ENCODE measurements at regions not wholly inside any gene's neighbourhood (a gene's known extent, or its start where the extent isn't known, plus 50 kb on each side); places are given as distances from the start of the nearest gene placed in this dataset.

DNA sequence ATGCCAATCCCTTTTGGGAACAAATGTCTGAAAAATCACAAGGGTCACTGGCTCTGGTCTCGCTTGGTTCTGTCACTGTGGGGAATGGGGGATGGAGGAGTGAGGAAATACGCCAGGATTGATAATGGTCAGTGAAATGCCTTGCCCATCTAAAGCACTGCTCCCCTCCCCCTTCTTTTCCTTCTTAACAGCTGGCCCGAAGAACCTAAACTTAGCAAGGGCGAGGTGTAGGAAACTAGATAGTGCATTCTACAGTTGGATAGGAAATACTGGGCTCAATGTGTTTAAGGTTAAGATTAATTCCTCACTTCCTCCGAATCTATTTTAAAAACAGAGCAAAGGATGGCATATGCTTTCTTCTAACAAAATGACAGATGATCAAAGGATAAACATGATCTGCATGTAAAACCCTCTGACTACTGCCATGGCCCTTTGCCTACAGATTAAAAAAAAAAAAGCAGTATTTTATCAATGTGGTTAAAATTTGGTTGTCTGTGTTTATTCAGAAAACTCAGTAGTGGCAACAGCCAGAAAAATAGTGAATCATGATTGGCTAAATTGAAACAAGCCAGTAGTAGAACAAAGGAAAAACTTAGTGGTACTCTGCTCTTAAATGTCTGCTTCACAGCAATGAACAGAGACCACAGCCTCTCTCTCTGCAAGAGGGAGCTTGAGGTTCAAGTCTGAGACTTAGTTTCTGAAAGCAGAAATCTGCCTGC is 86.1 kb upstream of the VAV3 start:
- no peak for DNase-seq (ENCODE audit: low spot score)

DNA sequence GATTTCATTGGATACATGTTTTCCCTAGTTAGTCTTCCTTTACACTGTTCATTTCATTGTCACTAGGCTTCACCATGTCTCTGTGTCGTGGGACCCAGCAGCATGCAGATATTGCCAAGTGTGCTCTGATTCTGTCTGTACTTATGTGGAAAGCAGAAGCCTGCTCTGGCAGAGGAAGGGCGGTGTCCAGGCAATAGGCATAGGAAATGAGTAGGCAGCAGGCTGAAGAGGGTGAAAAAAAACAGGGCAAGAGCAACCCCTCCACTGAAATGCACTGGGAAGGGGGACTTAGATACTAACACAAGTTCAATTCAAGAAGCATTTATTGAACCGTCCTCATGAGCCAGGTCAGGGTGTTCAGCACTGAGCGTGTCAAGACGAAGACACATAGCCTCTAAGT is 85.2 kb upstream of the VAV3 start:
- DNase-seq (ENCODE audit: low spot score) = no peak

DNA sequence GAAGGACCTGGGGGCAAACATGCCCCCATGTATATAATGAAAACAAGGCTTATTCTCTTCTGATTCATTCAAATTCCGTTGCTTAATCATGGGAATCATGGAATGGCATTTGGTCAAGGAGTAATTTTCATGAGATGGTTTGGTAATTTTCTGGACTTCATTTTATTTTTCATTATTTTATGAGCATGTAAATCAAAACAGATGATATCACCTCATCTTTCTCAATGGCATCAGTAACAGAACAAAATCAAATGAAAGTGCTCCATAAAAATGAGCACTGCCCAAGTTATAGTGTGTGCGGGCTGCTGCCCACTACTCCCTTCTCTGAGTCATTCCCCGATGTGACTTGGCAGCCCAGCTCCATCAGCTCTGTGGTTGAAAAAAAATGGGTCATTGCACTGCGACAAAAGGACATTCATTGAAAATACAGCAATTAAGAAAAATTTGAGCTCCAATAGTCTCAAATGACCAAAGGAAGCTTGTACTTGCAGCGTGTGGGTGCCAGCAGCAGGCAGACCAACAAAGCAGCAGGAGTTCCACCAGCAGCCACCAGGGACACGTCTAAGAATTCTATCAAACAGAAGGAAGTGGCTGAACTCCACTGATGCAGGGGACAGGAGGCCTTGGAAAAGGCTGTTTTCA is 84.3 kb upstream of the VAV3 start:
- DNase-seq (ENCODE audit: low spot score) = peak; percentile 70

DNA sequence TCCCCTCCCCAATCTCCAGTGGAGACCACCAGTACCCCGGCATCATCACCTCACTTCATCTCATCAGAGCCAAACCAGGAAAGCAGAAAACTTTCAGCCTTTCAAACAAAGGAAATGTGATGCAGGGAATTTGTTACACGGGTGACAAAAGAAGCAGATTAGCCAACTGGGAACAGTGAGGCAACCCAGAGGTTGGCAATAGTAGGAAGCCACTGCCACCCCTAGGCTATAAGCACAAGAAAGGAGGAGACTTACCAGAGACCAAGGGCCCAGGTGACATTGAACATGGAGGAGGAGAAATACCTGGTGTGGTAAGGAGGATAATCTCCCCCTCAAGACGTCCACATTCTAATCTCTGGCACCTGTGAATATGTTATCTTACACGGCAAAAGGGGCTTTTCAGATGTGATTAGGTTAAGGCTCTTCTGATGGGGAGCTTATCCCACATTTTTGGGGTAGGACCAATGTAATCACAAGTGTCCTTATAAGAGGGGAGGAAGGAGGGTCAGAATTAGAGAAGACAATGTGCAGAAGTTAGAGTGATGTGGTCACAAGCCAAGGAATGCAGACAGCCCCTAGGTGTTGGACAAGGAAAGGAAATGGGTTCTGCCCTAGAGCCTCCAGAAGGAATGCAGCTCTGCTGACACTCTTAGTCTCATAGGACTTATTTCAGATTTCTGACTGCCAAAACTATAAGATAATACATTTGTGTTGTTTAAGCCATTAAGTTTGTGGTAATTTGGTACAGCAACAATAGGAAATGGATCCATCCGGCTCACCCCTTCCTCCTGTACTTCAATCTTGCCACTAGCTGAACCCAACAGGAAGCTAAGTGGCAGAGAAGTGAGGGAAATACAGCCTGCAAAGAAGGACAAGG is 83.6 kb upstream of the VAV3 start:
- DNase-seq (ENCODE audit: low spot score) = no peak

DNA sequence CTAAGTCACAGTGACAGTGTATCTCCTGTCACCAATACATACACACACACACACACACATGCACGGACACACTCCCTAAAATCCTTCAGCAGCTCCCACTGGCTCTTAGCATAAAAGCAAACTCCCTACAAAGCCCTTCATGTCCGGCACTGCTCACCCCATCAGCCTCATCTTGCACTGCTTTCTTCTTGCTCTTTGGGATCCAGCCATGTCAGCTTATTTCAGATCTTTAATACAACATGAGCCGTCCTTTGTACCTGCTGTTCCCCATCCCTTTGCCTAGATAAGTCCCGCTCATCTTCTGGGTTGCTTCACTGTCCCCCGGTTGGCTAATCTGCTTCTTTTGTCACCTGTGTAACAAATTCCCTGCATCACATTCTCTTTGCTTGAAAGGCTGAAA is 82.1 kb upstream of the VAV3 start:
- DNase-seq (ENCODE audit: low spot score) = no peak

DNA sequence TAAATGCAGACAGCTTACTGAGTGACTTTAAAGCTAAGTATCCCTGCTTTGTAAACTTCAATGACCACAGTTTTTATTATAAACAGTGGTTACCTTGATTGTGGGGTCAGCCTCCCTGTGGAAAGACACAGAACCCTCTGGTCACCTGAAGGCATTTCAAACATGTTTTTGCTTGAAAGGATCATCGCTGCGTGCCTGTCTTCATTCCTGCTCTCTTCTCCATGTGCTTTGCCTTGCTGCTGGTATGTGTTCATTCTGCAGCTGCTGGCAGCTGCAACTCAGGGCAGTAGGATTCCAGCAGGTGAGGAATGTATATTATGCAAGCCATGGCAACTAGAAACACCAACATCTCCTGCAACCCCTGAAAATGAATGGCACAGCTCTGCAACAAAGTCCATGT is 81.0 kb upstream of the VAV3 start:
- no peak for DNase-seq (ENCODE audit: low spot score)

DNA sequence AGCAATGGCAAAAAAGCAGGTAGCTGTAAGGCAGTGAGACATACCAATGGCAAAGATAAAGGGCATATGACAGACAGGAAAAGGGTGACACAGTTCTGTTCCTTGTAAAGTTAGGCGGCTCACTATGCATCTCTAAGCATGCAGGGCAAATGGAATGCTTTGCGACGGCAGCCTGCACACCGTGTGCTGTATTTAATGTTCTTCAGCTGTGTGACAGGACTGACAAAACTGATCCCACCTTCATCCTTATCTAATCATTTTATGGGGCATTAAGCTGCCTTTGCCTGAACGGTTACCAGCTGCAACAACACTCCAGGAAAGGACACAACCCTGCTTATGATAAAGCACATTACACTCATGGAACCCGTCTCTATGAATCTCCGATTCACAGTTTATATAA is 80.5 kb upstream of the VAV3 start:
- DNase-seq (ENCODE audit: low spot score) = no peak

DNA sequence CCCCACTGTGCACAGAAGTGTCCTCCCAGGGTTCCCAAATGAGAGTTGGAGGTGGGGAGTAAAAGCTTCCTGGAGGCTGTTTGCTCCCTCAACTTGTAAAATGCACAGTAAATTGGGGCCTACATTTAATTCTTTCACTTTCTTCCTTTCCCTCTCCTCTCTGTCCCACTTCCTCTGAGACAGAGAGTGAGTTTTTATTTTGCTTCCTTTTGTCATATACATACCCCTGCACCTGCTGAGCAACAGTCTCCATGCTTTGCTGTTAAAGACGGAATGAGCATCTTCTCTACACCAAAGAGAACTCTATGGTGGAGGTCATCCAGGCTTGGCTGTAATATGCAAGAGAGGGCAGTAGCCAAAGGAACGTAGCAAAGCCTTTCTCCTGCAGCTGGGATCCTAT is 79.3 kb upstream of the VAV3 start:
- DNase-seq (ENCODE audit: low spot score) = no peak

DNA sequence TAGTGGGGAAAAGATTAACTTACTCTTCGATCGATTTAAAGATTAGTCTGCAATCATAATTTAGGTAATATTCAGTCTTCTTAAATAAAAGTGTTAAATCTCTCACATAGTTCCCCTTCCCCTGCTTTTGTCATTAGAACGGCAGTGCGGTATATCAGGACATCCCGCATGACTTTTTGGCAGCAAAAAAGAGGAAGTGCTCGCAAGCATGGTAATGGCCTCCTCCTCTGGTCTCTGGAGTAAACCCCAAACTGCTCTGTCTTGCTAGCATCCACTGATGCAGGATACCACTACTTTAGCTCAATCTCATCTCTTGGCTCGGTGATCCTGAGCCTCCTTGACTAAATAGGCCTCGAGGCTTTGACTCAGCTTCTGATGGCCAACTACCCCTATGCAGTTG is 78.7 kb upstream of the VAV3 start:
- DNase-seq (ENCODE audit: low spot score) = no peak

DNA sequence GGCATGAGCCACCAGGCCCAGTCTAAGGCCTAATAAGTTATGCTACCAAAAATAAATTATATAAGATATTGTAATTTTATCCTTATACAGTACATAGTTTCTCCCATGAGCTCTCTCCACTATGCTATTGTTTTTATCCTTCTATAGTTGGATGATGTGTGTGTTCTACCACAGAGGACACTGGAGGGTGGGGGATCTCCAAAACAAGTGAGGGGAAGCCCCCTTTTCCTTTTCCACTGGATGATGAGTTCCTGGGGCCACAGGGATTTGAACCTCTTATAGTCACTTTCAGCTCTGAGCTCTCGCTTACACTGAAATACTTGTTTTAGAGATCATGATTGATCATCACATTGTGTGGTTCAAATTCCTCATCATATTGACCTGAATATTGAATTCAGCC is 77.6 kb upstream of the VAV3 start:
- DNase-seq (ENCODE audit: low spot score) = no peak

DNA sequence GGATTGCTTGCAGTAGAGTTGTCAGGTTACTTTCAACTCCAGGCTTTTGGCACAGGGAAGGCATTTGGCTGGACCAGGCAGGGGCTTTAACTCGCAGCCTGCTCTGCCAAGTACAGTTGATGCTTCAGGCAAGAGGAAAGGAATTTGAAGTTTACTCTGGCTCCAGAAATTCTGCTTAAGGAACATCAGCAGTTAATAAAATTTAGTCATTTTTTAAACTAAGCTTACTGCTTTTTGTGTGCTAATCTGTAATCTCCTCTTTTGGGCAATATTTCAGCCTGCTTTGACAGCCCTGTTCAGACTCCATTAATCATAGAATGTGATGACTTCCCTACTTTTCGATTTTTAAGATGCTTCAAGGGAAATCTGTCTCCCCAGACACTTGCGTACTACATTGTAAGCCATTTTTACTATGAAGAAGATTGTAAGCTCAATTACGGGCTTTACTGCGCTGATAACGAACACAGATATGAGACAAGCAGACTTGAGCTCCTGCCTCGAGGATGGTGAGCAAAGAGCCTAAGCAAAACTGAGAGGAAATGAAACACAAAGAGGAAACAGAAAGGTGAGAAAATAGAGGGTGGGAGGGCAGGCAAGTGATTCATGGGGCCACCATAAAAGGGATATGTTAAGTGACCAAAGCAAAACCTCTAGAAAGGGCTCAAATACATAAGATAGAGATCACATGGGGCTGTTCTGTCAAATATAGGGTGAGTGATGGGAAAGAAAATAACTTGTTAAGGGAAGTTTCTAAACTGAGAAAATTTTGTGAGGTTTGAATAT is 76.6 kb upstream of the VAV3 start:
- no peak for DNase-seq (ENCODE audit: low spot score)

DNA sequence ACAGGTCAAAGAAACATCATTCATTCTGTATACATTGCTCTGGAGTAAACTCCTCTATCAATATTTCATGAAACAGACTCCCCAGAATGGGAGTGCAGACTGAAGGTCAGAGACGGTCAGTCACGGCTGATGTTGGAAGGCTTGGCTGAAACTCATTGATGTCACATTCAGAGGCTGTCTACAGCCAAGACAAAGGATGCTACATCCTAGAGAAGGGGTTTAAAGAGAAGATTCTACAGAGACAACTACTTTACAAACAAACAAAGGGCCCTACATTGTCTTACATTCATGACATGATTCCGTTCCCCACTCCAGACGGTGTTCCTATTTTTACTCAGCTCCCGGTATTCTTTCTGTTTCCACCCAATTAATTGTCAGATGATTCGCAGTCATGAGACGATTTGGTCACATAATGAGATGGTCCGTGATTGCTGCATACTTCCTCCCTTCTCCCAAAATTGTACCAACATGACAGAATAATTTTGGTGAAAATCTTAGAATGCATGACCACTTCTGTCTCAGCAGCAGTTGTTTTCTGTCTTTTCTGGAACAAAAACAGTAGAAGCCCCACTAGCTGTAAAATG is 73.8 kb upstream of the VAV3 start:
- DNase-seq (ENCODE audit: low spot score) = no peak

DNA sequence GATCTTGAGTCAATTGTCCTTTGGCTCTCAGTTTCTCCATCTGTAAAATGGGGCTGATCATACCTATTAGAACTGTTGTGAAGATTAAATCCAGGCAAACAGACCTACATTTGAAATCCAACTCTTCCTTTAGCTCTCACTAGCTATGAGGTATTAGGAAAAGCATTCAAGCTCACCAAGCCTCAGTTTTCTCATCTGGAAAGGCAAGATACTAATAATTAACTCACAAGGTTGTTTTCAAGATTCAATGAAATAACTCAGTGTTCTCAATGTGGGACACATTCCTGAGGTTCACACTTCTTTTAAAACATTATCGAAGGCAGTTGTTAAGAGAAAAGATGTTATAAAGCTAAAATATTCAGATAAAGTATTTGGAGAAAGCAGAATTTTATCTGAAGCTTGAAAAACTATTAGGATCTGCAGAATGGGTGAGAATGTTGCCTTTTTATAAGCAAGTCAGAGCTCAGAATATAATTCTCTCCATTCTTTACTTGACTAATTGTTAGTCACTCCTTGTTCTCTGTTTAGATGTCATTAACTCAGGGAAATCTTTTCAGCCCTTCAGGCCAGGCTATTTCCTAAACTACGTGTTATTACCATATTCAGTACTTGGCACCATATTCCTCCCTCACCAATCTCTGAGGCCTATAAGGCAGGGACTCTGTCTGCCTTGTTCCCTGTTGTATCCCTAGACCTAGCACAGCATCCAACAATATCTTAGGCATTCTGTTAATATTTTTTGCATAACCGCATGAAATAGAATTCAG is 72.0 kb upstream of the VAV3 start:
- DNase-seq (ENCODE audit: low spot score) = no peak

DNA sequence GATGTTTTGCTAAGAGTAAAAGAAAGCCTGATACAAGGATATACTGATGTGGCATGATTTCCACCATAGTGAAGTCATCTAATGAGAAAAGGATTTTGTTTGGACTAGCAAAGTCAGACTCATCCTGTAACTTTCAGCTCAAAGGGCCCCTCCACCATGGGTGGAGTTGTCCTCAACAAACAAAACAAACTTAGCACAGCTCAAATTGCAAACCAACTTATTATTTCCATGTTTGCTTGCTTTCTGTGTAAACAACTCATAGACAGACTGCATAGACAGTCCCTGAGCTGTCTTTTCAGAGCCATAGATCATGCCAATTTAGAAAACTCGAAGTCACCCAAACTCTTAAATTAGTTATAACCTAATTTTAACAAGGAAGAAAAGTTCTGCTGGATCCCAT is 69.4 kb upstream of the VAV3 start:
- no peak for DNase-seq (ENCODE audit: low spot score)

DNA sequence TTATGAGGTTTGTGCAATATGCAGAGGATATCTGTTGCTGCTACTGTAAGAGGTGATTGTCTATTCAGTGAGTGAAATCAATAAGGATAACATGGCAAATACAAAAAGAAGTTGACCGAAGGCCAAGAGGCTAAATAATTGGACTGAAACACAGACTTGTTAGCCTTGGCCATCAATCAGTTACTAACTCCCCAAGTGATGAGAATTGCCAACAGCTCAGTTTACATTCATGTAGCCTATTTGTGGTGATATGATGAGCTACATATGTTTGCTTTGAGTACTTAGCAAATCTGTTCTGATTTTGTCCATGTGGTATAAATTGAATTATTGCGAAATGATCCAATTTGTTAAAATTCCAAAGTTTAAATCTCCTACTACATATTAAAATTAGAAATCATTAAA is 68.6 kb upstream of the VAV3 start:
- no peak for DNase-seq (ENCODE audit: low spot score)

DNA sequence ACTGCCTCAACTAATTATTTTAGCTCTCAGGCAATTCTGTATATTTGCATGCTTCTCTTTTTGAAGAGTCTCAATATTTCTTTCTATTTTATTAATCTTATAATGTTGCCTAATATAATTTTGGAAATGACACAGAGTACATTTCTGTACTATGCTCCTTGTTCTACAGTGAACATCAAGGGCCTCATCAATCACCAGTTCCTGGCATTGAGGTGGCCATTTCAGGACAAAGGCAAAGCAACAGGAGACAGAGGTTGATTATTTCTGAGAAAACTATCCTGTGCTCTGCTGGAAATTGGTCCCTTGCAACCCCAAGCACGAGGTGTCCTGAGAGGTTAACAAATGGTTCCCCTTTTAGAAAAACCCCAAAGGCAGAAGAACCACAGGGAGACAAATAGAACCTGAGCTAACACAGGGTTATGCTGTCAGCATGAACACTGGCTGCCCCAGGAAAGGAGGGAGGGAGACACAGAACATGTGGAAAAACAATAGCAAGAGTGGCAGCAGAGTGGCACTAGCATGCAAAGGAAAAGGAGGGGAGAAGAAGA is 63.9 kb upstream of the VAV3 start:
- DNase-seq (ENCODE audit: low spot score) = no peak

DNA sequence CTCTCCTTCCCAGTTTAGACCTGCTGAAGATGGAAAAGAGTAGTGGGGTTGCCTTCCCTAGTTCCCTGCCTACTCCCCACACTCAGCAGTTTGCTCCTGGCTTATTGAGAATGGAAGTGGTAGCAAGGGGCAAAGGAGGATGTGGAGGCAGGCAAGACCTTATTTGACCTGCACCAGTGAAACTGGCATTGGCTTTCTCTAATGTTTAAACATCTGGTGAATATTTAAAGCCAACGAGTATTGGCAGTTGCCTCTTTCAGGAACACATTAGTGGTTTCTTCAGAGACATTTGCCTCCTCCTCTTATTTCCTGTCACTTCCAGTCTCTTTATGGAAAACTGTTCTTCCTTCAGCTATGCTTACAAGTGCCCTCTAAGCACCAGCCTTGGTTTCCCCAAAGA is 62.4 kb upstream of the VAV3 start:
- DNase-seq (ENCODE audit: low spot score) = no peak

DNA sequence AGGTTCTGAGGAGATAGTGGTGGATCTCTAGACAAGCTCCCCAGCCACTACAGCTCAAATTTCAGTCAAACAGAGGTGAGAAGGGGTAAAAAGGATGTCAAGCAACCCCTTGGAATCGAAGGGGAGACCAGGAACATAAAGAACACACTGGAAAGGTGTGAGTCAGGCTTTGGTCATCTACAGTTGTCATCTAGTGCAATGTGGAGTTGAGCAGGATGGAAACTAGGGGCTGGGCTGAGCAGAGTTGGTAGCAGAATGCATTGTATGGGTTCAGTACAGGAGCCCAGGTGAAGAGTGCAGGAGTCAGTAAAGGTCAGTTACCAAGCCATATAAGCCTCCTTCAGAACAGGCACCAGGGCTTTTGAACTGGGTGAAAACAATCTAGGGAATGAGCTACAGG is 52.7 kb upstream of the VAV3 start:
- no peak for DNase-seq (ENCODE audit: low spot score)

DNA sequence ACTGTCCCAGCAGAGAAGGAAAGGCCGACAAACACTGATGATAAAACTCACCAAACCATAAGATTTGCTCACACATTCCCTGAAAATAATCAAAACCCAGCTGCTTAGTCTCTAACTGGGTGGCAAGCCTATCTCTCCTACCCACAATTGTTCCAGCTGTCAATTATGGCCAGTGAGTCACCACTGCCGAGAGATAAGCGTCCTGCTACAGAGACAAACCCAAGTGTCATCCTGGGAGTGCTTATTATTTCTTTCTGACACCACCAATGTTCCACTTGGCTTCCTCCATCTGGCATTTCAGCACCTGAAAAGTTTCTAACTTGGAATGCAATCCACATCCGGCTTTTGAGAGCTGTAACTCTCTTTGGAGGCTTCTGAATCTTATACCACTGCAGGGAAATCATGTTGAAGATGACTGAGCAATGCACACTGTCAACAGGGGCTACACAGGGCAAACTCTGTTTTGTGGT is 51.5 kb upstream of the VAV3 start:
- no peak for DNase-seq (ENCODE audit: low spot score)

All from putamen (tissue), 1 donor.